HG03159 (cell line): ENCODE measurements at regions not wholly inside any gene's neighbourhood (a gene's known extent, or its start where the extent isn't known, plus 50 kb on each side); places are given as distances from the start of the nearest gene placed in this dataset.

Experiments
- ATAC-seq: cut with Tn5 transposase; IDR thresholded peaks from one replicate; pipeline ENCODE4 v1.9.1; 2021; ENCODE audit warnings: mild to moderate bottlenecking, moderate library complexity; ENCODE audit not compliant: unreplicated experiment

GRCh38 chr5:156232251-156232869 lies 94.6 kb upstream of the SGCD start:
- ATAC-seq: no peak

- no peak for ATAC-seq
These were observed 89.6 kb upstream of the SGCD start for GRCh38 chr5:156237361-156237760.

- ATAC-seq: no peak
These were observed 87.2 kb upstream of the SGCD start for GRCh38 chr5:156239800-156240199.

GRCh38 chr5:156240414-156240813 lies 86.5 kb upstream of the SGCD start:
- no peak for ATAC-seq

GRCh38 chr5:156241266-156241665 lies 85.7 kb upstream of the SGCD start:
- ATAC-seq: no peak

- no peak for ATAC-seq
These were observed 81.1 kb upstream of the SGCD start for GRCh38 chr5:156245895-156246294.

- ATAC-seq: no peak
These were observed 75.9 kb upstream of the SGCD start for GRCh38 chr5:156251076-156251475.

GRCh38 chr5:156253130-156253529 lies 73.8 kb upstream of the SGCD start:
- ATAC-seq: no peak

- no peak for ATAC-seq
These were observed 72.8 kb upstream of the SGCD start for GRCh38 chr5:156254196-156254595.

GRCh38 chr5:156256642-156257041 lies 70.3 kb upstream of the SGCD start:
- ATAC-seq: no peak

- no peak for ATAC-seq
These were observed 68.0 kb upstream of the SGCD start for GRCh38 chr5:156258934-156259333.

- no peak for ATAC-seq
These were observed 67.3 kb upstream of the SGCD start for GRCh38 chr5:156259618-156260017.

- ATAC-seq: no peak
These were observed 65.6 kb upstream of the SGCD start for GRCh38 chr5:156261275-156261939.

GRCh38 chr5:156271569-156271968 lies 55.4 kb upstream of the SGCD start:
- ATAC-seq: no peak

- ATAC-seq: no peak
These were observed 54.8 kb upstream of the SGCD start for GRCh38 chr5:156272139-156272538.

GRCh38 chr5:156273325-156273724 lies 53.6 kb upstream of the SGCD start:
- ATAC-seq: no peak

GRCh38 chr5:156274453-156274852 lies 52.5 kb upstream of the SGCD start:
- no peak for ATAC-seq
